Prostate gland (tissue), 2 donors: ENCODE measurements at regions not wholly inside any gene's neighbourhood (a gene's known extent, or its start where the extent isn't known, plus 50 kb on each side); places are given as distances from the start of the nearest gene placed in this dataset.

ENCODE experiments used
- CTCF ChIP-seq, 4 experiments: fragments of 200-600 bp in 2 of 4; fragments of 450-650 bp in 2 of 4; sonication (generic) in 2 of 4; IDR thresholded peaks; 1 replicate in 3 of 4; 2 replicates in 1 of 4; pipeline ENCODE4 v1.5.1; 2016 to 2019; ENCODE audit warnings: antibody characterized with exemption in 4 of 4, mild to moderate bottlenecking in 2 of 4, moderate library complexity in 2 of 4
- POLR2A ChIP-seq: fragments of 450-650 bp; IDR thresholded peaks from one replicate; pipeline ENCODE4 v1.6.1; 2016; ENCODE audit warnings: antibody characterized with exemption, mild to moderate bottlenecking
- POLR2AphosphoS5 ChIP-seq: sonication (generic); formaldehyde crosslinking; IDR thresholded peaks from one replicate; pipeline ENCODE4 v1.6.1; 2017; ENCODE audit warnings: antibody characterized with exemption

GRCh38 chr10:128994598-128995143 lies 472.4 kb upstream of the MGMT start:
- TF ChIP-seq CTCF (IDR thresholded peaks at IDR 0.05) (no peak), POLR2AphosphoS5 (no peak), POLR2A (no peak)
